ENCODE measurements at regions not wholly inside any gene's neighbourhood (a gene's known extent, or its start where the extent isn't known, plus 50 kb on each side); places are given as distances from the start of the nearest gene placed in this dataset.

- no peak for DNase-seq (ENCODE audit: low read depth)
- H3K4me3 ChIP-seq (ENCODE audit: low read depth, low read length), result no peak overlapping the region
These were observed 297.7 kb downstream of the MSX2 start for GRCh38 chr5:175021841-175022625.

- H3K4me3 ChIP-seq (ENCODE audit: low read depth, low read length), result no peak overlapping the region
- DNase-seq (ENCODE audit: low read depth), result no peak
These were observed 296.9 kb downstream of the MSX2 start for GRCh38 chr5:175021321-175021720.

DNA sequence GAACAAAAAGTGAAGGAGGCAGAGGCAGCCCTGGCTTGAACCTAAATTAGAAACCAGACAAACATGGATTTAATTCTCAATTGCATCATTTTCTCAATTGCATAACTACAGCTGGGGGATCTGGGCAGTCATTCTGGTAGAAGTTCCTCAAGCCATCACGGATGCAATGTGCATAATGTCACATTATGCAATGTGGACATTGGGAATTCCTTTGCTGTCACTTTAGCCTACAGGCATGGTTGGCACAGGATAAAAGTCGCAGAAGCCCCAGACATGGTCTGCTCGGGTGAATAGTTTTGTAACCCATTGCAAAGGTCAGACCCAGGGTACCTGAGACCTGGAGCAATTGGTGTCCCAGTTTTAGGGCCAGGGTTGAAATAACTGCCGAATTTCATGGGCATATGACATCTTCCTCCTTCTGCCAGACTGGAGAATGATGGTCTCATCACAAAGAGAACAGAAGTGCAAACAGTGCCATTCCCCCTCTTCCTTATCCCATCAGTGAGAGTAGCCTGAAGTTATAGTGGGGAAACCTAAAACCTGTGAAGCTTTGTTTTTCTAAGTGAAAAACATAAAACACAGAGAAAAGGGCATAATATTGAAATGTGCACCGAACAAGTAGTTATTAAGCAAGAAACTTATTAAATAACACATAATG is 290.8 kb downstream of the MSX2 start:
- no peak for DNase-seq (ENCODE audit: low read depth)
- H3K4me3 ChIP-seq (ENCODE audit: low read depth, low read length), result no peak overlapping the region

- no peak overlapping the region for H3K4me3 ChIP-seq (ENCODE audit: low read depth, low read length)
- no peak for DNase-seq (ENCODE audit: low read depth)
These were observed 288.9 kb downstream of the MSX2 start for GRCh38 chr5:175013251-175013650.

DNA sequence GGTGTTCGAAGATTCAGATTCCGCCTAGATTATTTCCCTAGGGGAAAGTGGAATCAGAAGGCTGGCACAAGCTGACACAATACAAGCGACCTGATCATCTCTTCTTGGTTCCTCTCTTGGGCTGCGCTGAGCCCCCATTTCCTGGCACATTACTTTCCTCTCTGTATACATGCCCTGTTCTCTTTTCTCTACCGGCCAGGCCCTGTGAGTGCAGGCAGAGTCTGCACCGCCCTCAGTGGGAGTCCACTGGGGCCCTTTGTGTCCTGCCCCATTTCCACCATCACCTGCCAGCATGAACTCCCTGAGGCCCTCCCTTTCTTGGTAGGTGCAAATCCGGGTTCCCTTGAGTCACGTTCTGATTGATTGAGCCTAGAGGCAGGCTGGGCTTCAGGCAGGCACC is 287.9 kb downstream of the MSX2 start:
- H3K4me3 ChIP-seq (ENCODE audit: low read depth, low read length), result no peak overlapping the region
- no peak for DNase-seq (ENCODE audit: low read depth)

DNA sequence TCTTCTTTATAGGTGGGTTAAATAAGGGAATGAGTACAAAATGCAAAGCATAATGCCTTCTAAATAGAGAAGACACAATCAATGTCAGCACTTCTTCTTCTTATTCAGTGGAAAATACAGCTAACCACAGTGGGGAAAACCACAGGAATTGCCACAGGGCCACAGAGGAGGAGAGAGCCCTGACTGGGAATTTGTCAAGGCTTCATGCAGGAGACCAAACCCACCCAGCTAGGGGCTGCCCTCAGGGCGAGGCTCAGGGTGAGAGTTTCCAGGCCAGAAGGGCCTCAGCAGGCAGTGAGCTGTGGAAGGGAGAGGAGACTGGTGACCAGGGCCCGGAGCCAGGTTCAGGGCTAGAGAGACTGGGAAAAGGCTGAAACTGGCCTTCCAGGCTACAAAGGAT is 279.1 kb downstream of the MSX2 start:
- no peak for DNase-seq (ENCODE audit: low read depth)
- H3K4me3 ChIP-seq (ENCODE audit: low read depth, low read length), result no peak overlapping the region

- H3K4me3 ChIP-seq (ENCODE audit: low read depth, low read length), result no peak overlapping the region
- no peak for DNase-seq (ENCODE audit: low read depth)
These were observed 277.7 kb downstream of the MSX2 start for GRCh38 chr5:175001876-175002645.

- DNase-seq (ENCODE audit: low read depth), result no peak
These were observed 276.9 kb downstream of the MSX2 start for GRCh38 chr5:175001311-175001710.

DNA sequence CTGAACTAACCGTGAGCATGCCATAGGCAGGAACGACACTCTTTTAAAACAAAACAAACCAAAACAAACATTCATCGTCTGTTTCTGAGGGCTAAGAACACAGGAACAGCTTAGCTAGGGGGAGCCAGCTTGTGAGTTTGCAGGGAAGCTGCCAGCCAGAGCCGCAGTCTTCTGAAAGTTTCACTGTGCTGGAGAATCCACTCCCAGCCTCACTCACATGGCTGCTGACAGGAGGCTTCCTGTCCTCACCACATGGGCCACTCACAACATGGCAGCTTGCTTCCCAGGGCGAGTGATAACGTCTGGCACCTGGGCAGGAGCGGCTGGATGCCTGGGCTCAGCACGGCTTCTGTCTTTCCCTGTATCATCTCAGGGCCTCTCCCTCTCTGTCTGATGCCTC is 275.2 kb downstream of the MSX2 start:
- no peak overlapping the region for H3K4me3 ChIP-seq (ENCODE audit: low read depth, low read length)
- DNase-seq (ENCODE audit: low read depth), result no peak

More at GRCh38 chr5:175001311-175001710, 276.9 kb downstream of the MSX2 start:
- no peak overlapping the region for H3K4me3 ChIP-seq (ENCODE audit: low read depth, low read length)

DNA sequence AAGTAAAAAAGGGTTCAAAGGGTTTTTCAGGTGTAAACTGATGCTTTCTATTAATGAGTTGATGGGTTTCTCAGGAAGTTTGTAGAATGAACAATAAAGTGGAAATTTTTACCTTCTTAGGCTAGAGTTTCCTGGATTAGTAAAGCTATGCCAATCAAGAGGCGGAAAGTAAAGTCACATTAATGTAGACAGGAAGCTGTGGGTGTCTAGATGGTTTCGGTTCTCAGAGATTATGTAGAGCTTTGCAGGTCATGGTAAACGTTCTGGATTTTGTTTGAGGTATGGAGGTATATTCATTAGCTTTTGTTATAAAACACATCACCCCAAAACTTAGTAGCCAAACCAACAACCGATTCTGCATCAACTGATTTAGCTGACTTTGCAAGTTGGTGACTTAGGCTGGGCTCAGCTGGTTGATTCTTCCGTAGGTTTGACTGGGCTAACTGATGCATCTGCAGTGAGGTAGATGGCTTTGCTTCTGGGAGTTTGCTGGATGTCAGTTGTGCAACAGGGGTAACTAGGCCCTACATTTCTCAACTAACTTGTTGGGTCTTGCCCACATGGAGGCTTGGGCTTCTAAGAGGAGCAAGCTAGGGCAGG is 273.8 kb downstream of the MSX2 start:
- no peak overlapping the region for H3K4me3 ChIP-seq (ENCODE audit: low read depth, low read length)
- no peak for DNase-seq (ENCODE audit: low read depth)

GRCh38 chr5:174997688-174998087 is 273.3 kb downstream of the MSX2 start:
- DNase-seq (ENCODE audit: low read depth), result no peak
- no peak overlapping the region for H3K4me3 ChIP-seq (ENCODE audit: low read depth, low read length)

DNA sequence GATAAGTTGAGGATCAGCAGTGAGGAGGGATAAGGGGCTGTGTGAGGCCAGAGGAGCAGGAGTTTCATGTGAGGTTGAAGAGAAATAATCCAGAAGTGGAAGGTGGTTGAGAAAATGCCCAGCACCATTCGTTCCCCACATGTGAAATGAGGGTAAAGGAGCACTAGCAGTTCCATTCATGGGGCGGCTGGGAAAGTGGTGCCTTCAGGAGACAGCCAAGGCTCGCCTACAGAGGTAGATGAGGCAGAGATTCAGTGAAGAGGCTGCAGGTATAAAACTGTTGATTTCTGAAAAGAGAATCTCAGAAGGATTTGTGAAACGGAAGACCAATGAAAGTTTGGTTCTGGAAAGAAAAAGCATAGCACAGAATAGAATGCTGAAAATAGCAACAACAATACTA is 272.6 kb downstream of the MSX2 start:
- DNase-seq (ENCODE audit: low read depth), result no peak
- no peak overlapping the region for H3K4me3 ChIP-seq (ENCODE audit: low read depth, low read length)

DNA sequence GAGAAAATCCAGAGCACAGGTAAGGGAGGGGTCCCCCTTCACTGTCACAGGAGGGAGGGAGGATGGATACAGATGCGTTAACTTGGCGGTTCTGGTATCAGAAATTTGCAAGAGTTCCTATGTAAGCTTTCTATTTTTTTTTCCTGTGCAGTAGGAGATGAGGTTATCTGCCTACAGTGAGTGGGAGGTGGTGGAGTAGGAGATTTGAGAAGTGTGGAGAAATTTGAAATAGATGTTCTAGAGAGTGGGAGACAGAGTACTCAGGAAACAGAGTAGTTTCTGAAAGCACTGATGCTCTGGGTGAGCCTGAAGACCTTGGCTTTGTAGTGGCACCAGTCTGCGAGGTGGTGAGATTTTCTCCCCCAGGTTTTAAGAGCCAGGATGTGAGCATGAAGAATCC is 271.4 kb downstream of the MSX2 start:
- no peak for DNase-seq (ENCODE audit: low read depth)
- no peak overlapping the region for H3K4me3 ChIP-seq (ENCODE audit: low read depth, low read length)

DNA sequence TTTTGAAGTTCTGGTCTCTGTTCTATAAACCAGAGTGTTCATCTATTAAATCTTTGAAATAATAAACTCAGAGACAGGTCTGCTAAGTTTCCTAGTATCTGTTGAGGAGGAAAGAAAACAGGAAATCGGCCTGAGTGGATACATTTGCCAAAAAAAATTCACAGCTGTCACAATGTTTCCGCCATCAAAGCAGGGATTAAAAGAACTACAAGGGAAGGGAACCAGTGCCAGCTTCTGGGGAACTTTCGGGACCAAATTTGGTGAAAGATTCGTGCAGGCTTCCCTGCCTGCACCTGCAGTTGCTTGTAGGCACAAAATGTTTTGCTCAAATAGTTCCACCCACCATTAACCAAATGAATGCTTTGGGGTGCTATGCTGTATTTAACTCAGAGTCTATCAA is 267.5 kb downstream of the MSX2 start:
- no peak overlapping the region for H3K4me3 ChIP-seq (ENCODE audit: low read depth, low read length)
- DNase-seq (ENCODE audit: low read depth), result no peak

DNA sequence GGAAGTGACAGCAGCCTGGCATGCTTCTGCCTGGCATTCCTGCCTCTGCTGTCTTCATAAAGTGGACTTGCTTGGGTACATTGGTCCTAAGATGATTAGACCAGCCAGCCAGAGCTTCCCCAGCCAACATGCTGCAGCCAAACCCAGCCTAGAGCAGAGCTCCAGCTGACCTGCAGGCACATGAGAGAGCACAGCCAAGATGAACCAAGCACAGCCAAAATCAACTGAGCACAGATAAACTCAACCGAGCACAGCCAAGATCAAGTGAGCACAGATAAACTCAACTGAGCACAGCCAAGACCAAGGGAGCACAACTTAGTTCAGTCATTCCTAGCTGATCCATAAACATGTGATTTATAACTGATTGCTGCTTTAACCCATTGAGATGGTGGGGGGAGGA is 266.5 kb downstream of the MSX2 start:
- DNase-seq (ENCODE audit: low read depth), result no peak
- H3K4me3 ChIP-seq (ENCODE audit: low read depth, low read length), result no peak overlapping the region

- H3K4me3 ChIP-seq (ENCODE audit: low read depth, low read length), result no peak overlapping the region
- DNase-seq (ENCODE audit: low read depth), result no peak
These were observed 263.1 kb downstream of the MSX2 start for GRCh38 chr5:174987443-174988012.

GRCh38 chr5:174984863-174985262 is 260.5 kb downstream of the MSX2 start:
- H3K4me3 ChIP-seq (ENCODE audit: low read depth, low read length), result no peak overlapping the region
- no peak for DNase-seq (ENCODE audit: low read depth)

- H3K4me3 ChIP-seq (ENCODE audit: low read depth, low read length), result no peak overlapping the region
- no peak for DNase-seq (ENCODE audit: low read depth)
These were observed 258.1 kb downstream of the MSX2 start for GRCh38 chr5:174982485-174982884.

DNA sequence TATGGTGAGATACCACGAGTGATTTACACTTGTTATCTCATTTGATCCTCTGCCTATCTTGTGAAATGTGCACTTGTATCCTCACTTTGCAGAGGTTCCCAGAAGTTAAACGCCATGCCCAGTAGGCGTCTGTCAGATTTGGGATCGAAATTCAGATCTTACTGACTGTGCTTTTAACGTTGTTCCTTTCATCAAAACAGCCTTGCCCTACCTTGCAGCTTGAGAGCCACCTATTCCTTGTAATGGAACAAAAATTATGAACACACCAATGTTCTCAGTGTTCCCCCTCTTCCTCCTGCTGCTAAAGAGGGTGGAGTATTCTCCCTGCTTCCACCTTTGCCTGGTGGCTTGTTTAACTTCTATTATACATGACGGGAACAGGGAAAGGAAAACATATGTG is 257.0 kb downstream of the MSX2 start:
- no peak for DNase-seq (ENCODE audit: low read depth)
- H3K4me3 ChIP-seq (ENCODE audit: low read depth, low read length), result no peak overlapping the region

GRCh38 chr5:174980952-174981351 is 256.6 kb downstream of the MSX2 start:
- no peak for DNase-seq (ENCODE audit: low read depth)

More at GRCh38 chr5:174980952-174981351, 256.6 kb downstream of the MSX2 start:
- no peak overlapping the region for H3K4me3 ChIP-seq (ENCODE audit: low read depth, low read length)
